Coronary artery (tissue), 2 donors: ENCODE measurements at regions not wholly inside any gene's neighbourhood (a gene's known extent, or its start where the extent isn't known, plus 50 kb on each side); places are given as distances from the start of the nearest gene placed in this dataset.

ENCODE experiments used
- DNase-seq: peaks from one replicate; pipeline ENCODE4 v3.0.0-alpha.2; 2017; ENCODE audit warnings: low spot score
- H3K27ac ChIP-seq, 2 donors: fragments of 200-600 bp; sonication (generic); one replicate each; pipeline ENCODE4 v1.5.1; 2016 to 2019
- H3K4me3 ChIP-seq: fragments of 200-600 bp; sonication (generic); 2 replicates; pipeline ENCODE4 v1.5.1; 2016; ENCODE audit warnings: mild to moderate bottlenecking, moderate library complexity
- TF ChIP-seq, protein P1 (sequence below): fragments of 200-600 bp; sonication (generic); IDR thresholded peaks from one replicate; pipeline ENCODE4 v1.5.1; 2019; ENCODE audit warnings: antibody characterized with exemption

DNA sequence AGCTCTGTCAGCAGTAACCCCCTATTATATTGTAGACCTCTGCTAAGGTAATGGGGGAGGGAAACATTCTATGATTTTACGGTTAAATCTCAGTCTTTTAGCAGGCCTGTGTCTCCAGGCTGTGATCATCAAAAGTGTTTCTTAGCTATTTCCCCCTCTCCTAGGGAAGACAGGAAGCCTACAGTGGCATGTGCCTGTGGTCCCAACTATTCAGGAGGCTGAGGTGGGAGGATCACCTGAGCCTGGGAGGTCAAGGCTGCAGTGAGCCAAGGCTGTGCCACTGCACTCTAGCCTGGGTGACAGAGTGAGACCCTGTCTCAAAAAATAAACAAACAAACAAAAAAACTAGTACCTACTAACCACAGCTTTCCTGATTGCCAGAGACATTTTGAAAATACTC, 67.9 kb downstream of the DNAAF9 start:
- TF ChIP-seq, protein P1, sequence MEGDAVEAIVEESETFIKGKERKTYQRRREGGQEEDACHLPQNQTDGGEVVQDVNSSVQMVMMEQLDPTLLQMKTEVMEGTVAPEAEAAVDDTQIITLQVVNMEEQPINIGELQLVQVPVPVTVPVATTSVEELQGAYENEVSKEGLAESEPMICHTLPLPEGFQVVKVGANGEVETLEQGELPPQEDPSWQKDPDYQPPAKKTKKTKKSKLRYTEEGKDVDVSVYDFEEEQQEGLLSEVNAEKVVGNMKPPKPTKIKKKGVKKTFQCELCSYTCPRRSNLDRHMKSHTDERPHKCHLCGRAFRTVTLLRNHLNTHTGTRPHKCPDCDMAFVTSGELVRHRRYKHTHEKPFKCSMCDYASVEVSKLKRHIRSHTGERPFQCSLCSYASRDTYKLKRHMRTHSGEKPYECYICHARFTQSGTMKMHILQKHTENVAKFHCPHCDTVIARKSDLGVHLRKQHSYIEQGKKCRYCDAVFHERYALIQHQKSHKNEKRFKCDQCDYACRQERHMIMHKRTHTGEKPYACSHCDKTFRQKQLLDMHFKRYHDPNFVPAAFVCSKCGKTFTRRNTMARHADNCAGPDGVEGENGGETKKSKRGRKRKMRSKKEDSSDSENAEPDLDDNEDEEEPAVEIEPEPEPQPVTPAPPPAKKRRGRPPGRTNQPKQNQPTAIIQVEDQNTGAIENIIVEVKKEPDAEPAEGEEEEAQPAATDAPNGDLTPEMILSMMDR: no peak
- H3K4me3 ChIP-seq: no peak overlapping the region

DNA sequence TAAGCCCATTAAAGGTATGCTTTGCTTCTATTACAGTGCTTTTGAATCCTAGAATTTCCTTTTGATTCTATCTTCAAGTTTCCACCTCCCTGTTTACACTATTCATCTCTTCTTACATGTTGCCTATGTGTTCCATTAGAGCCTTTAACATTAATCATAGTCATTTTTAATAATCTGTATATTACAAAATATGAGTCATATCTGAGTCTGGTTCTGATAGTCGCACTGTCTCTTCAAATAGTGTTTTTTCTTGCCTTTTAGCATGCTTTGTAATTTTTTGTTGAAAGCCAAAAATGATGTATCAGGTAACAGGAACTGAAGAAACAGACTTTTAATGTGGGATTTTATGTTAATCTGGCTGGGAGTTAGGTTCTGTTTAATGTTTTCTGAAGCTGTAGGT, 68.4 kb downstream of the DNAAF9 start:
- no peak overlapping the region for H3K27ac ChIP-seq
- no peak for DNase-seq
- TF ChIP-seq, protein P1: no peak
- no peak overlapping the region for H3K4me3 ChIP-seq

More for the DNA sequence above, 67.9 kb downstream of the DNAAF9 start:
- DNase-seq: no peak
- H3K27ac ChIP-seq: no peak overlapping the region

DNA sequence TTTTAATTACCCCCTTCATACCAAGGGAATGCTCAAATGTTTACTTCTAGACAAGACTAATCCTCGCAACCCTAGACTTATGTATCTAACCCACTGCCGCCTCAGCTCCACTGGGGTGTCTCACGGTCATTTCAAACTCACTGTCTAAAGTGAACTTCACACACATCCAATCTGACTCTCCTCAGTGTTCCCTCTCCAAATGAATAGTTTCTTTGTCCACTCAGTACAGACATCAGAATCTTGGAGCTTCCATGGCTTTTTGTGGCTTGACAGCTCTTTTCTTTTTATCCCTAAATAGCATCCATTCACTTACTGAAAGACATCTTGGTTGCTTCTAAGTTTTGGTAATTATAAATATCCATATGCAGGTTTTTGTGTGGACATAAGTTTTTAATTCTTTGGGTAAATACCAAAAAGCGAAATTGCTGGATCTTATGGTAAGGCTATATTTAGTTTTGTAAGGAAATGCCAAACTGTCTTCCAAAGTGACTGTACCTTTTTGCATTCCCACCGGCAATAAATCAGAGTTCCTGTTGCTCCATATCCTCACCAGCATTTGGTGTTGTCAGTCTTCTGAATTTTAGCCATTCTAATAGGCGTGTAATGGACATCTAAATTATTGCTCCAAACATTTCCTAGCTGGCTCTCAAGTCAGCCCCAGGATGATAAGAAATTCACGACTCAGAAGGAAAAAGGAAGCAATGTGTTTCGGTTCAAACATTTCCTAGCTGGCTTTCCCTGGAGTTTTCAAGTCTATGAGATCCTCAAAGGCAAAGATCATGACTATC, 73.1 kb downstream of the DNAAF9 start:
- no peak for DNase-seq
- TF ChIP-seq, protein P1: no peak
- H3K27ac ChIP-seq: no peak overlapping the region
- no peak overlapping the region for H3K4me3 ChIP-seq

DNA sequence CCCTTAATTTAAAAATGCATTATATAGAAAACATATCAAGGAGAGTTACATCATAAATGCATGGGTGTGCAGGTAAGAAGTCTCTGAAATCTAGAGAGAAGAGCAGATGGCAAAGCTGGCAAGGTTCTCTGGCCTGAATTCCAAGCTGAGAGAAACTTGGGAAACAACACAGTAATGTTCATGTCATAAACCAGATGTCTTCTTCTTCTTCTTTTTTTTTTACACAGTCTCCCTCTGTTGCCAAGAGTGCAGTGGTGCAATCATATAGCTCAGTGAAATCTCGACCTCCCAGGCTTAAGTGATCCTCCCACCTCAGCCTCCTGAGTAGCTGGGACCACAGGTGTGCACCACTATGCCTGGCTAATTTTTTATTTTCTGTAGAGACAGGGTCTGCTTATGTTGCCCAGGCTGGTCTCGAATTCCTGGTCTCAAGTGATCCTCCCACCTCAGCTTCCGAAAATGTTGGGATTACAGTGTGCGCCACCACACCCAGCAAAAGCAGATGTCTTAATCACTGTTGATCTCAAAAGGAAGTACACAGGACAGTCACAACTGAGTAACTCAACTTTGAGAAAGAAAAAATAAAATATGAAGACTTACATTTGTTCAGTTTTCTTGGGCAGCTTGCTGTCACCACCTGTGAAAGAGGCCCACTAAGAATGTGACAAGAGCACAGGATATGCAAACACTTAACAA, 77.3 kb downstream of the DNAAF9 start:
- Histone ChIP-seq H3K27ac (no peak overlapping the region), H3K4me3 (no peak overlapping the region)
- TF ChIP-seq, protein P1: no peak
- no peak for DNase-seq

DNA sequence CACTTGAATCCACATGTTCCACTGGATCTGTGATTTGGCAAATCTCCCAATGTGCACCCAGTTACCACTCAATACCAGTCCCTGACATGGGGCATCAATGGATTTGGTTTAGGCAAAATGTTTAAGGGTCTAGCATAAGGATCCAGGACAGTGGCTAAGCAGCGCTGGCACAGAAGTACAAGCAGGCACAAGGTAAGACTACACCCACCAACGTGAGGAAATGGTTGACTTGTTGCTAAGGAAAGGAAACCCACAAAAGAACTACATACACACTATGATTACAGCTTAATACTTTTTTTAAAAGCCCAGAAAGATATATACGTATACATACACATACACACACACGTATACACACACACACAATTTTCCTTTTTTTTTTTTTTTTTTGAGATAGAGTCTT, 79.0 kb downstream of the DNAAF9 start:
- TF ChIP-seq, protein P1: no peak
- H3K4me3 ChIP-seq: no peak overlapping the region
- no peak for DNase-seq
- no peak overlapping the region for H3K27ac ChIP-seq

DNA sequence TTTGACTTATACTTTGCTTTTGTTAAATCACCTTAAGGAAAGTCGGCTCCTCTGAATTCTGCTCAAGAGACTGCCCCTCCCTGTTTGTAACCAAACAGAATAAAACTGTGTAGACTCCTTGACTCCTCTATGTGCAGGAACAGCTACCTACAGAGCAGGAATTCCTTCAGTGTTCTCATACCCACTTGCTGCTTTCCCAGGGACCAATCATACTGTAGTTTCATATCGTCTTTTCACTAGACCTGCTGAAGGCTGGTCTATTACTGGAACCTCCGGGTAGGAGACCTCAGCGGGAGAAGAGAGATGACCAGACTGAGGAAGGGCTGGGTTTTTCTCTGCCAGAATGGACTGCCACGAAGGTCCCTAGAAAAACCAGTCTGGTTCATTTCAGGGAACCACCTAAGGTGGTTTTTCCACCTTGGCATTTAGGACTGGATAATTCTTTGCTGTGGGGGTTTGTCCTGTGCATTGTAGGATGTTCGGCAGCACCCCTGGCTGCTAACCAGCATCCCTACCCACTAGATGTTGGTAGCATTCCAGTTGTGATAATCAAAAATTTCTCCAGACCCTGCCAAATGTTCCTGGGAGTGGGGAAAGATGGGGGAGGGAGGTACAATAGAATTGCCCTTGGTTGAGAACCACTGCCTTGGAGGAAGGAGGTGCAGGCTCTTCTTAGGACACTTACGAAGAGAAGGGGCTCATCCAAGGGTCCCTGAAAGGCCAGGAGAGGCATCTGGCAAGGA, 80.5 kb downstream of the DNAAF9 start:
- H3K4me3 ChIP-seq: no peak overlapping the region
- TF ChIP-seq, protein P1: no peak
- H3K27ac ChIP-seq: no peak overlapping the region
- no peak for DNase-seq
